Thymus (tissue), 11 donors: ENCODE measurements at regions not wholly inside any gene's neighbourhood (a gene's known extent, or its start where the extent isn't known, plus 50 kb on each side); places are given as distances from the start of the nearest gene placed in this dataset.
"Not testable (repeated sequence)": the region's sequence is repeated elsewhere in the genome, so short reads cannot be mapped to it uniquely, and the experiment has no call there.

Experiments used
- DNase-seq, 9 donors: peaks; one replicate each; pipeline ENCODE4 v3.0.0-alpha.2; 2013; ENCODE audit warnings: low spot score in 9 of 9, low read depth in 6 of 9, missing footprints in 1 of 9
- H3K27ac ChIP-seq, 2 donors: one replicate each; pipeline ENCODE4 v1.5.1; 2013; ENCODE audit warnings: control low read depth in 1 of 2, low read depth in 1 of 2, low read length in 1 of 2, mild to moderate bottlenecking in 1 of 2, moderate library complexity in 1 of 2
- H3K27me3 ChIP-seq, 2 donors: one replicate each; pipeline ENCODE4 v1.5.1; 2013; ENCODE audit warnings: low read length in 1 of 2; ENCODE audit not compliant: control insufficient read depth in 2 of 2, insufficient read depth in 1 of 2
- H3K36me3 ChIP-seq, 2 donors: one replicate each; pipeline ENCODE4 v1.5.1; 2013; ENCODE audit warnings: low read length in 1 of 2, mild to moderate bottlenecking in 1 of 2, moderate library complexity in 1 of 2; ENCODE audit not compliant: control insufficient read depth in 2 of 2, insufficient read depth in 2 of 2
- H3K4me1 ChIP-seq, 2 donors: one replicate each; pipeline ENCODE4 v1.5.1; 2013; ENCODE audit warnings: low read length in 2 of 2; ENCODE audit not compliant: control insufficient read depth in 2 of 2, insufficient read depth in 2 of 2
- H3K4me3 ChIP-seq, 2 donors: one replicate each; pipeline ENCODE4 v1.5.1; 2013; ENCODE audit warnings: low read length in 2 of 2, control low read depth in 1 of 2, mild to moderate bottlenecking in 1 of 2
- H3K9me3 ChIP-seq, 2 donors: one replicate each; pipeline ENCODE4 v1.5.1; 2013; ENCODE audit warnings: low read length in 1 of 2, mild to moderate bottlenecking in 1 of 2; ENCODE audit not compliant: control insufficient read depth in 2 of 2, insufficient read depth in 1 of 2
- WGBS: extraction: QIAGEN DNeasy Blood & Tissue Kit; methylation state at CpG from one replicate; pipeline ENCODE4 v1.1.7; 2013; 5-methylcytosine and 5-hydroxymethylcytosine counted together
- donor health status: healthy.

GRCh38 chr2:87519158-87520011, 228.5 kb upstream of the PLGLB2 start:
- DNase-seq, H3K27ac ChIP-seq, H3K27me3 ChIP-seq, H3K4me3 ChIP-seq, H3K36me3 ChIP-seq, H3K4me1 ChIP-seq, H3K9me3 ChIP-seq: not testable (repeated sequence)
- 97% methylated on average over 5 of the region's 8 CpGs for WGBS

GRCh38 chr2:87521057-87521456, 226.8 kb upstream of the PLGLB2 start:
- H3K36me3 ChIP-seq, H3K4me1 ChIP-seq, H3K4me3 ChIP-seq, H3K9me3 ChIP-seq, DNase-seq, H3K27me3 ChIP-seq: not testable (repeated sequence)
- H3K27ac ChIP-seq, result peak overlapping the region in 1 of 2 donors; percentile 15
- 89% methylated on average over 9 of the region's 10 CpGs for WGBS

- H3K9me3 ChIP-seq, H3K27ac ChIP-seq, H3K36me3 ChIP-seq, H3K4me1 ChIP-seq, H3K27me3 ChIP-seq, DNase-seq, H3K4me3 ChIP-seq: not testable (repeated sequence)
- 90% methylated on average over 7 of the region's 7 CpGs for WGBS
Observed at GRCh38 chr2:87521489-87521888, 226.4 kb upstream of the PLGLB2 start.

- not testable (repeated sequence) for H3K9me3 ChIP-seq, H3K27me3 ChIP-seq, H3K27ac ChIP-seq, H3K4me1 ChIP-seq, H3K4me3 ChIP-seq, H3K36me3 ChIP-seq, DNase-seq
- WGBS, result 94% methylated on average over 5 of the region's 5 CpGs
Observed at GRCh38 chr2:87524619-87525188, 223.2 kb upstream of the PLGLB2 start.

GRCh38 chr2:87525497-87525991, 222.3 kb upstream of the PLGLB2 start:
- H3K4me1 ChIP-seq, H3K27ac ChIP-seq, DNase-seq, H3K9me3 ChIP-seq, H3K36me3 ChIP-seq, H3K4me3 ChIP-seq, H3K27me3 ChIP-seq: not testable (repeated sequence)
- 36% methylated on average over 4 of the region's 5 CpGs for WGBS

GRCh38 chr2:87526258-87526657, 221.6 kb upstream of the PLGLB2 start:
- DNase-seq, H3K9me3 ChIP-seq, H3K27ac ChIP-seq, H3K27me3 ChIP-seq, H3K4me3 ChIP-seq, H3K36me3 ChIP-seq, H3K4me1 ChIP-seq: not testable (repeated sequence)
- WGBS, result 88% methylated on average over 2 of the region's 5 CpGs

- not testable (repeated sequence) for H3K36me3 ChIP-seq, H3K27ac ChIP-seq, H3K9me3 ChIP-seq, H3K4me3 ChIP-seq, H3K27me3 ChIP-seq, DNase-seq, H3K4me1 ChIP-seq
- 80% methylated on average over 4 of the region's 7 CpGs for WGBS
Observed at GRCh38 chr2:87531968-87532715, 215.7 kb upstream of the PLGLB2 start.

- DNase-seq, H3K36me3 ChIP-seq, H3K9me3 ChIP-seq, H3K27ac ChIP-seq, H3K27me3 ChIP-seq, H3K4me3 ChIP-seq, H3K4me1 ChIP-seq: not testable (repeated sequence)
- 66% methylated on average over 7 of the region's 9 CpGs for WGBS
Observed at GRCh38 chr2:87533390-87534272, 214.3 kb upstream of the PLGLB2 start.
